Panc1 (cell line): ENCODE measurements at regions not wholly inside any gene's neighbourhood (a gene's known extent, or its start where the extent isn't known, plus 50 kb on each side); places are given as distances from the start of the nearest gene placed in this dataset.

Experiments
- ATAC-seq: fragments of 200-7000 bp; cut with Tn5 transposase; 2 replicates; pipeline ENCODE4 v1.9.1; 2020; ENCODE audit warnings: mild to moderate bottlenecking, moderate library complexity
- BruUV-seq: library from RNA; stranded (reverse); fragments of 400-500 nt; replicated peaks from 2 replicates; lab custom pipeline; 2021; lab: Mats Ljungman, UMichigan
- CTCF ChIA-PET: fragments of 300-600 bp; sonication (Branson Sonifier 250); formaldehyde crosslinking; loops from one replicate; lab custom pipeline; 2022; ENCODE audit warnings: antibody characterized with exemption; lab: Charles Lee
- POLR2A ChIA-PET: fragments of 300-600 bp; sonication (Branson Sonifier 250); formaldehyde crosslinking; loops from one replicate; lab custom pipeline; 2022; ENCODE audit warnings: antibody characterized with exemption; lab: Charles Lee
- DNase-seq: peaks from one replicate; pipeline ENCODE4 v3.0.0-alpha.2; 2010; ENCODE audit warnings: low read depth, low spot score
- H3K27ac ChIP-seq: 2 replicates; pipeline ENCODE4 v1.5.1; 2011; ENCODE audit warnings: mild to moderate bottlenecking, low read length, inconsistent platforms
- H3K27me3 ChIP-seq: fragments of 200-500 bp; sonication (Bioruptor generic); 2 replicates; pipeline ENCODE4 v1.6.0; 2014; ENCODE audit warnings: low read length, inconsistent platforms; ENCODE audit not compliant: control insufficient read depth, insufficient read depth
- H3K36me3 ChIP-seq: fragments of 200-500 bp; sonication (Bioruptor generic); 2 replicates; pipeline ENCODE4 v1.5.1; 2014; ENCODE audit warnings: inconsistent platforms, mild to moderate bottlenecking, low read length, moderate library complexity; ENCODE audit not compliant: control insufficient read depth, insufficient read depth
- H3K4me1 ChIP-seq: 2 replicates; pipeline ENCODE4 v1.5.1; 2011; ENCODE audit warnings: inconsistent platforms, mild to moderate bottlenecking, low read length, moderate library complexity; ENCODE audit not compliant: control insufficient read depth, insufficient read depth
- H3K4me3 ChIP-seq, 2 experiments: 2 replicates each; pipeline ENCODE4 v1.5.1; 2011 to 2012; ENCODE audit warnings: low read depth in 2 of 2, low read length in 2 of 2, mild to moderate bottlenecking in 2 of 2, inconsistent platforms in 1 of 2, moderate library complexity in 1 of 2
- H3K9me3 ChIP-seq: fragments of 200-500 bp; sonication (Bioruptor generic); 2 replicates; pipeline ENCODE4 v1.5.1; 2014; ENCODE audit warnings: low read depth, mild to moderate bottlenecking, inconsistent platforms, low read length, moderate library complexity; ENCODE audit not compliant: control insufficient read depth, insufficient read depth
- CTCF ChIP-seq: fragments of 450-650 bp; IDR thresholded peaks from 2 replicates; pipeline ENCODE4 v1.5.1; 2017; ENCODE audit warnings: mild to moderate bottlenecking
- POLR2AphosphoS5 ChIP-seq: IDR thresholded peaks from 2 replicates; pipeline ENCODE4 v1.6.1; 2012; ENCODE audit warnings: mild to moderate bottlenecking, low read depth, low read length, moderate library complexity
- REST ChIP-seq, 2 experiments: IDR thresholded peaks; 2 replicates each; pipeline ENCODE4 v1.6.1; 2011 to 2012; ENCODE audit warnings: low read depth in 2 of 2, control low read depth in 1 of 2, low read length in 1 of 2, mild to moderate bottlenecking in 1 of 2, moderate library complexity in 1 of 2; ENCODE audit not compliant: insufficient read depth in 1 of 2
- SIN3A ChIP-seq: IDR thresholded peaks from 2 replicates; pipeline ENCODE4 v1.6.1; 2012; ENCODE audit warnings: low read depth, mild to moderate bottlenecking, low read length, moderate library complexity, borderline replicate concordance; ENCODE audit not compliant: insufficient read depth
- TCF7L2 ChIP-seq: IDR thresholded peaks from 2 replicates; pipeline ENCODE4 v1.6.1; 2011; ENCODE audit warnings: mild to moderate bottlenecking, low read depth, low read length, inconsistent platforms
- in situ Hi-C: cut with HindIII; loops from 2 replicates; pipeline ENCODE4 v1.10.0; 2016; ENCODE audit warnings: low sequenced_read_pairs, low pct_unique_long_range_greater_than_20kb
- intact Hi-C: fragments of 100-400 bp; cut with micrococcal nuclease; formaldehyde crosslinking; loops from one replicate; pipeline ENCODE4 v1.10.0; 2022; ENCODE audit not compliant: unreplicated experiment

DNA sequence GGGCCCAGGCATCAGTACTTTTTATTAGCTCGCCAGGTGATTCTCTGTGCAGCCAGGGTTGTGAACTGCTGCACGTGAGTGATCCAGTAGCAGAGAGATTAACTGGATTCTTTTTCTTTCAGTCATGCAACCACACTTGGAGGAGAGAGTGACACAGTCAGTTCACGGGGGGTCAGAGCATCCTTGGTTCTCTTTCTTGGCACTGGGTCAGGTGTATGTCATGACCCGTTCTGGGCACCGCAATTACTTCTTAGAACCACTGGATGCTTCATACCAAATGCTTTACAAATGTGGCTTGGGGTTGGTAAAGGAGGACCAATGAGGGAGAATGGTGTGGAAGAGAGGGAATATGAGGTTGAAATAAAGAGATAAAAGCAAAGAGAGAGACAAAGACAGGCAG lies 368.7 kb downstream of the MLLT3 start:
- H3K4me1 ChIP-seq: no peaks in the 10 kb centered on the region
- H3K4me3 ChIP-seq: no peak overlapping the region
- intact Hi-C loops (no loop called here), in situ Hi-C loops (no loop called here)
- H3K36me3 ChIP-seq: no peaks in the 10 kb centered on the region
- no peak for ATAC-seq
- no peaks in the 10 kb centered on the region for H3K27me3 ChIP-seq
- no peaks in the 10 kb centered on the region for H3K9me3 ChIP-seq
- no peak overlapping the region for H3K27ac ChIP-seq
- CTCF ChIA-PET: no interaction called here
- BruUV-seq: no TSS peak
- POLR2A ChIA-PET: no interaction called here
- DNase-seq: no peak
- no peak for TF ChIP-seq SIN3A

- Histone ChIP-seq H3K27ac (no peak overlapping the region), H3K27me3 (no peaks in the 10 kb centered on the region), H3K36me3 (no peaks in the 10 kb centered on the region), H3K4me3 (no peak overlapping the region), H3K9me3 (no peaks in the 10 kb centered on the region), H3K4me1 (no peaks in the 10 kb centered on the region)
- TF ChIP-seq POLR2AphosphoS5: no peak
- TF ChIP-seq TCF7L2: no peak
- TF ChIP-seq CTCF: no peak
- intact Hi-C loops: no loop called here
- no peak for DNase-seq
- CTCF ChIA-PET: no interaction called here
- in situ Hi-C loops: no loop called here
- no TSS peak for BruUV-seq
- no peak for ATAC-seq
- POLR2A ChIA-PET: no interaction called here
Observed at GRCh38 chr9:20252778-20253177, 369.5 kb downstream of the MLLT3 start.

DNA sequence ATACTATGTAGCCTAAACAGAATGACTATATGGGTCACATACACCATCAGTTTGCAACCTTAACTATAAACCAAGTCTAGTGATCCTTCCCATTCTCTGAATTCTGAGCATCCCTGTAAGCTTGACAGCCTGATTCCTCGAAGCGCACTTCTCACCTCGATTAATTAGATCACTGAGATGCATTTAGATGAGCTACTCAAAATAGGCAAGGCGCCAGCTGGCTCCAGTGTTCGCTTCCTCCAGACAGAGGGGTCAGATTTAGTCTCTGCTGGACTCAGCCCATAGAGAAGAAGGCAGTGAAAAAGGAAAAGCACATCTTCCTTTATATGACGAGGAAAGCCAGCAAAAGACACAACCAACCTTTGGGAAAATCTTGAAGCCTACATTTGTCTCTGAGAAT lies 371.5 kb downstream of the MLLT3 start:
- TF ChIP-seq REST (IDR thresholded peaks at IDR 0.05; ENCODE audit: insufficient read depth in 1 of 2, low read depth in 2 of 2, low read length in 1 of 2): no peak
- TF ChIP-seq TCF7L2: no peak
- no peak for TF ChIP-seq SIN3A
- no peak for TF ChIP-seq POLR2AphosphoS5
- TF ChIP-seq CTCF: no peak
- no peak overlapping the region for H3K4me3 ChIP-seq
- ChIA-PET POLR2A (no interaction called here), CTCF (no interaction called here)
- in situ Hi-C loops: no loop called here
- no peaks in the 10 kb centered on the region for H3K4me1 ChIP-seq
- DNase-seq: no peak
- no peaks in the 10 kb centered on the region for H3K9me3 ChIP-seq
- no peaks in the 10 kb centered on the region for H3K27me3 ChIP-seq
- no TSS peak for BruUV-seq
- no peaks in the 10 kb centered on the region for H3K36me3 ChIP-seq
- ATAC-seq: no peak
- H3K27ac ChIP-seq: no peak overlapping the region
- intact Hi-C loops: no loop called here
